HG03442 (cell line): ENCODE measurements at regions not wholly inside any gene's neighbourhood (a gene's known extent, or its start where the extent isn't known, plus 50 kb on each side); places are given as distances from the start of the nearest gene placed in this dataset.

Experiments used
- ATAC-seq: cut with Tn5 transposase; IDR thresholded peaks from one replicate; pipeline ENCODE4 v1.9.1; 2021; ENCODE audit warnings: mild to moderate bottlenecking, moderate library complexity; ENCODE audit not compliant: unreplicated experiment

- no peak for ATAC-seq
Measured at GRCh38 chr11:115673720-115674119, 169.5 kb upstream of the CADM1 start.

GRCh38 chr11:115672999-115673411, 168.8 kb upstream of the CADM1 start:
- ATAC-seq, result no peak

- ATAC-seq, result no peak
Measured at GRCh38 chr11:115672412-115672811, 168.2 kb upstream of the CADM1 start.

GRCh38 chr11:115670538-115671205, 166.5 kb upstream of the CADM1 start:
- ATAC-seq, result no peak

GRCh38 chr11:115665958-115666357, 161.7 kb upstream of the CADM1 start:
- no peak for ATAC-seq

GRCh38 chr11:115665175-115665821, 161.1 kb upstream of the CADM1 start:
- no peak for ATAC-seq

- ATAC-seq, result no peak
Measured at GRCh38 chr11:115664313-115664712, 160.1 kb upstream of the CADM1 start.

- no peak for ATAC-seq
Measured at GRCh38 chr11:115663790-115664189, 159.6 kb upstream of the CADM1 start.

- no peak for ATAC-seq
Measured at GRCh38 chr11:115660030-115660805, 156.0 kb upstream of the CADM1 start.

- ATAC-seq, result no peak
Measured at GRCh38 chr11:115659061-115659963, 155.1 kb upstream of the CADM1 start.

GRCh38 chr11:115657586-115657985, 153.4 kb upstream of the CADM1 start:
- ATAC-seq, result no peak

- ATAC-seq, result no peak
Measured at GRCh38 chr11:115656669-115657068, 152.5 kb upstream of the CADM1 start.

- no peak for ATAC-seq
Measured at GRCh38 chr11:115656041-115656440, 151.8 kb upstream of the CADM1 start.

GRCh38 chr11:115654792-115655191, 150.6 kb upstream of the CADM1 start:
- ATAC-seq, result no peak

GRCh38 chr11:115653926-115654325, 149.7 kb upstream of the CADM1 start:
- ATAC-seq, result no peak

GRCh38 chr11:115653076-115653475, 148.9 kb upstream of the CADM1 start:
- ATAC-seq, result no peak

GRCh38 chr11:115652496-115652895, 148.3 kb upstream of the CADM1 start:
- ATAC-seq, result no peak

GRCh38 chr11:115652094-115652493, 147.9 kb upstream of the CADM1 start:
- no peak for ATAC-seq

GRCh38 chr11:115649461-115649860, 145.2 kb upstream of the CADM1 start:
- no peak for ATAC-seq

- no peak for ATAC-seq
Measured at GRCh38 chr11:115645631-115646317, 141.6 kb upstream of the CADM1 start.
